NOMO-1 (cell line): ENCODE measurements at regions not wholly inside any gene's neighbourhood (a gene's known extent, or its start where the extent isn't known, plus 50 kb on each side); places are given as distances from the start of the nearest gene placed in this dataset.
A peak's percentile ranks its signal among the peaks of the same experiment; 100 is the strongest.

Experiments
- DNase-seq, 2 experiments: peaks; one replicate each; lab custom pipeline; 2025; ENCODE audit not compliant: unreplicated experiment in 2 of 2; lab: John Stamatoyannopoulos, UW

DNA sequence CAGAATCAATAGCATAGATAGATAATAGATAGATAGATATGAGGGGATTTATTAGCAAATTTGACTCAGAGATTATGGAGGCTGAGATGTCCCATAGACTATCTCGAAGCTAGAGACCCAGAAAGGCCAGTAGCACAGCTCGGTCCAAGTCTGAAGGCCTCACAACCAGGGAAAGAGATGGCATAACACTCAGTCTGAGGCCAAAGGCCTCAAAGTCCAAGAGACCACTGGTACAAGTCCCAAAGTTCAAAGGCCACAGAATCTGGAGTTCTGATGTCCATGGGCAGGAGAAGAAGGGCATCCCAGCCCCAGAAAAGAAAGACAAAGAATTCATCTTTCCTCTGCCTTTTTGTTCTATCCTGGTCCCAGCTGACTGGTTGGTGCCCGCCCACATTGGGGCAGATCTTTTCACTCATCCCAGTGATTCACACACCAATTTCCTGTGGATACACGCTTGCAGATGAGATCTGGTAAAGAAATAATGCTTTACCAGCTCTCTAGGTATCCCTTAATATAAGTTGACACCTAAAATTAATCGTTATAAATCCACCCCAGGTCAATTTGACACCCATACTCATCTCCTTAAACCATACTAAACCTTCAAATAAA, 127.8 kb upstream of the FBN2 start:
- DNase-seq: no peak

DNA sequence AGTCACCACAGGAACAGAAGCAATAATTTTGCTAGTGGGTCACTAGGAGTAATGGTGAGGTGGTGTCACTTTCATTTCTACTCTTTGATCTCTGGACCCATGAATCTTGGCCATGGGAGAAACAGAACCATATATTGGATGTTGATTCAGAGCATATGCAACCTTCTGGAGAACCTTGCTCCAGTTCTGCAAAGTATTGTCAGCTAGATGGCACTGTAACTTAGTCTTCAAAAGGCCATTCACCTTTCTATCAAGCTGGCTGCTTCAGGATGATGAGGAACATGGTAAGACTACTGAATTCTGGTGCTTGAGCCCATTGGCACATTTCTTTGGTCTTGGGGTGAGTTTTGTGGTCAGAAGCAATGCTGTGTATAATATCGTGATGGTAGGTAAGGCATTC, 129.1 kb upstream of the FBN2 start:
- no peak for DNase-seq

GRCh38 chr5:128667751-128668150, 129.7 kb upstream of the FBN2 start:
- DNase-seq: no peak

DNA sequence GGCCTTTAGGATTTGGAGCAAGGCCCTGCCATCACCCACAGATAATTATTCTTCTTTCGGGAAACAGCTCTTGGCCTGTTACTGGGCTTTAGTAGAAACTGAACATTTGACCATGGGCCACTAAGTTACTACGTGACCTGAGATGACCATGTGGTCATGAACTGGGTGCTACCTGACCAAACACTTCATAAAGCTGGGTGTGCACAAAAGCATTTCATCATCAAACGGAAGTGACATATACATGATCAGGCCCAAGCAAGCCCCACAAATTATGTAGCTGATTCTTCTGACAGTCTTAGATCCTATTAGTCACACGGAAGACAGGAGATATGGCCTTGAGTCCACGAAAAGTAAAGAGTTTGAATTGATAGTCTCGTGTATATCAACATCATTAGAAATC, 130.9 kb upstream of the FBN2 start:
- no peak for DNase-seq

- no peak for DNase-seq
Observed at GRCh38 chr5:128669803-128670202, 131.8 kb upstream of the FBN2 start.

DNA sequence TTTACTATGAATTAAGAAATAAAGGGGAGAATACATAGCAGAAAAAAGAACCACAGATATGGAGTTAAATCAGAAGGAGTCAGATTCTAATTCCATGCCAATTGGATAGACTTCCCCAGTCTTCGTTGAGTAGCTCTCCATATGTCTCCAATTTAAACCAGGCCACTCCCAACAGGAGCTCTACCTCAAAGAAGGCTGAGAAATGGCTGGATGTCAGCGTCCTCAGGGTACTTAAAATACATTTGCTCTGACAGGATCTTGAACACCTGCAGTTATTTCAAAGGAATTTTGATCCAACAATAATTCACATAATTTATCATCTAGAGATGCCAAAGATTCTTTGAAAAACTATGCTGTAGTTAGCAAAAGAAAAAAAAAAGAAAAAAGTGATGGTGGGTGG, 133.9 kb upstream of the FBN2 start:
- no peak for DNase-seq

DNA sequence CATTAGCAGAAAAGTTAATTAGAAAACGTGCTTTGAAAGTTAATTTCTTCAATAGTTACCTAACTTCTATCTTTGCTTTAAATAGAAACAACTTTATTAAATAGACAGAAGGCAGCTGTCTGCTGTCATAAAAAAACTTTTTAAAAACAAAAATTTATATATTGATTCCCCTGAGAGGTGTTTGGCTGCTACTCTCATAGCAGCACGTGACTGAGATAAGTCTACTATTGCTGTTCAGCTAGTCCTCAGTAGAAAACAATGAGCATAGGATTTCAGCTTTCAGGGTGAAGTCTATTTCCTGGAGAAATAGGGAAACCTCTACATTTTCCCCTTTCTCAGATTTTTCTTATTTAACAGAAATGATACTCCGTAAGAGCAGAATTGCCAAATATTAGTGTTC, 135.0 kb upstream of the FBN2 start:
- no peak for DNase-seq

GRCh38 chr5:128673411-128673957, 135.4 kb upstream of the FBN2 start:
- no peak for DNase-seq

GRCh38 chr5:128673970-128674369, 135.9 kb upstream of the FBN2 start:
- DNase-seq: no peak

DNA sequence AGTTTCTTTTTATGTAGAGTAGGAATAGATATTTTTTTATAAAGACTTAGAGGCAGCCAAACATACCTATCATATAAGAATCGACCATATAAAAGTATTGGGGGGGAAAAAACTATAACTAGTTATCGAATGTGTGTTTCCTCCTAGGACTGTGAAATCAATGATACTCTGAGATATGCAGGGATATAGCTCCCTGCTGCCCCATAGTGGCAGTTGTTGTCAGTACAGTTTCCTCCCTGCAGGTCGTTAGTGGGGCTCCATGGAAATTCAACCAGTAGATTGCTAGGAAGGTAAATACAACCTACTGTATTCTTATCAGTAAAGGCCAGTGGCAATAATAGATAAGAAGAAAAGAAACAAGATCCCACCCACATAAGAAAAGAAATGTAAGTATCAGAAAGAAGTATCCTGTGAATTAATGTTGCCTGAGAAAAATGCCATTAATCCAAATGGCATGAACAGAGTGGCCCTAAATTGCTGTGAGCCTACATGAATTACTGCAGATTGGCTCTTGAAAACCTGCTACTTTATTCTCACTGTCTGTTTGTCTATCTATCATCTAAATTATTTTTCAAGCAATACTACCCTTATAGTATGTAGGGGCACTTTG, 136.9 kb upstream of the FBN2 start:
- DNase-seq: peak in 1 of 2 experiments; percentile 45

- DNase-seq: peak in 1 of 2 experiments; percentile 27
Observed at GRCh38 chr5:128681096-128681495, 143.1 kb upstream of the FBN2 start.

DNA sequence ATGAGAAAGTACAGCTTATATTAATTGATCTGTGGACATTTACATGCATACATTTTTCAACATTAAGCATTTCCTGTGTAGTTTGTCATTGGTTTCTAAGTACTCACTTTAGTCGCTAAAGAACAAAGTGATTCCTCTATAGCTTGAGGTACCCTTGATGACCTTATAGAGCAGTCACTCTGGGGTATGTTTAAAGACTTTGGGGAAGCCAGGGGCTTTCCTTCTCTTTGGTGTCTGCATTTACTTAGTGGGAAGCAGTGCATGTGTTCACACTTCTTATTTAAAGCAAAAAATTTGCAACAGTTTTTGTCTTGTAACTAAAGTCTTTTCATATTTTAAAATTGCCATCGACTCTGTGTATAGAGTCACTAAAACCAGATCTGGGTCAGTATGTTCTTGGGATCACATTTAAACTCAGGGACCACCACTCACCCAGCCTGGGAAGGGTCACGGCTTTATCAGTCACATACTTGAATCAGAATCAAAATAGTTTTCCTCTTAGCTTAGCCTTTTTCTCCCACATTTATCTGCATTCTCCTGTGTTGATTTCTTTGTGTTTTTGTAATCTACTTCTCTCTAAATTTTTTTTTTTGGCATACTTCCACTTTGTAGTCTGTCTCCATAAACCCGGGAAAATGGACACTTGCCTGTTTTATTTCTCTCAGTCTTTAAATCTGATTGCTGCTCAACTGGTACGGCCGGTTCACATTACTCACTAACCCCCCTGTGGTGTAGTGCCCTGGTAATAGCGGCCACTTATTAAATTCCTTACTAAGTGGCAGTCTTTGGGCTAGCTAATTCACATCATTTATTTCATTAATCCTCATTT, 143.9 kb upstream of the FBN2 start:
- DNase-seq: no peak

- DNase-seq: no peak
Observed at GRCh38 chr5:128682669-128683068, 144.6 kb upstream of the FBN2 start.

GRCh38 chr5:128684961-128685360, 146.9 kb upstream of the FBN2 start:
- DNase-seq: no peak

DNA sequence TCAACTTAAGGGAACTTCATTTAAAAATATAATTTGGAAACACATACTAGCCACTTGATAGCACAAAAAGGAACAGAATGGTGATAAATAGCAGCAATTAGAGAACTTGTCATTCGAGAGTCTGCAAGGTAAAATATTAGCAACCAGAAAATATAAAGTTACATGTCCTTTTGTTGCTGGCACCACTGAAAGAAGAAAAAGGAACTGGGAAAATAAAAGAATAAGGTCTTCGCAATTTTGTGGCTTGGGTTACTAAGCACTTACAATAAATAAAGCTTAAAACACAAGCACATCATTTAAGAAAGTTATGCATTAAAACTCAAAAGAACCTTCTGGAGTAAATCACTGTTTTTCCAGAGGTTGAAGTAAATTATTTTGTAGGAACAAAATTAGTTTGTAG, 149.9 kb upstream of the FBN2 start:
- no peak for DNase-seq

DNA sequence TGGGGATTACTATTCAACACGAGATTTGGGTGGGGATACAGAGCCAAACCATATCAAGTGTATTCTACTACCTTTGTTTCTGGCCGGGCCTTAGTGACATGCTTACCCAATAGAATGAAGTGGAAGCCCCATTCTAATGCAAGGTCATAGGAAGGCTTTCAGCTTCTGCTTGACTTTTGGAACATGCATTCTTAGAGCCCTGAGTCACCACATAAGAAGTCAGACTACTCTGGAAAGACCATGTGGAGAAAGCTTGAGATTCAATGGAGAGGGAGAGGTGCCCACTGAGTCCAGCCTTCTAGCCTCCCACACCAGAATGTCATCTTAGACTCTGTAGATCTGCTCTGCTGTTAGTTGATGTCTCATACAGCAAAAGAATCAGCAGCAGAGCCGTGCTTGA, 155.7 kb upstream of the FBN2 start:
- no peak for DNase-seq

GRCh38 chr5:128695791-128696530, 157.9 kb upstream of the FBN2 start:
- no peak for DNase-seq

- DNase-seq: no peak
Observed at GRCh38 chr5:128701301-128701700, 163.3 kb upstream of the FBN2 start.

GRCh38 chr5:128703322-128703721, 165.3 kb upstream of the FBN2 start:
- no peak for DNase-seq

DNA sequence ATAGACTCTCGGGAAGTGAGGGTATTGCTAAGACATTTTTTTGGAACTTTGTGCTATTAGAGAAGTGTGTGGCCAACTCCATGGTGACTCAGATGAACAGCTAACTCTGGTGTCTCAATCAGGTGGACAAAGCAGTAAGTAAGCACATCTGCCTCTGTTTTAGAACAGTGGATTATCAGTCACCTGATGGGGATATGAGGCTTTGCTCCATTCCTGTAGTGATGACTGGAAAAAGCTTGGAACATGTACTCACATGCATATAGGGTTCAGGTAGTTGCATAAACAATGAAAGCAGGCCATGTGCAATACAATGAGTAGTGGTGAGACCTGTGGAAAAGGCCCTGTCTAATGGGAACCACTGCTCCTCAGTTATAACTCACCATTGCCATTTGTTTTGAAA, 168.2 kb upstream of the FBN2 start:
- DNase-seq: no peak

DNA sequence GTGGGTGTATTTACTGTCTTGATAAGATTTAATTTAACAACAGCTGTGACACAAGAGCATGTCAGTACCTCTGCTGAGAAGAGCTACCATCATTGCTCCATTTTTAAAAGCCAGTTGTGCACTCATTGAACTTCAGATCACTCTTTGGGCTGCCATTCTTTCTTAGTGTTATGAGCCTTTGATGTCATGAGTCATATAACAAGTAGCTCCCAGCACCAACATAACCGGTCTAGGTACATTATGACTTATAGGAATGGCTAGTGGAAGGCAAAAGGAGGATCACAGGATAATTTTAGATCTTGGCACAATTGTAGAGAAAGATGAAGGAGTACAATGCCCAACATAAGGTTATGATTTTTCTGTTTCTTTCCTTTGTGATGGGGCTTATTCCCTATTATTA, 170.8 kb upstream of the FBN2 start:
- no peak for DNase-seq
